ENCODE measurements at regions not wholly inside any gene's neighbourhood (a gene's known extent, or its start where the extent isn't known, plus 50 kb on each side); places are given as distances from the start of the nearest gene placed in this dataset.

- TF ChIP-seq CTCF (IDR thresholded peaks at IDR 0.05; ENCODE audit: extremely low read depth in 1 of 2, insufficient read depth in 1 of 2, low read depth in 1 of 2, low read length in 2 of 2): no peak
- TF ChIP-seq POLR2A (IDR thresholded peaks at IDR 0.05; ENCODE audit: low read depth, low read length): no peak
- no peak for TF ChIP-seq MAX (IDR thresholded peaks at IDR 0.05; ENCODE audit: insufficient read depth, insufficient read length)
- no peak for TF ChIP-seq EZH2 (IDR thresholded peaks at IDR 0.05; ENCODE audit: borderline replicate concordance, low read depth, low read length, severe bottlenecking)
- no peak for TF ChIP-seq MYC (IDR thresholded peaks at IDR 0.05; ENCODE audit: low read depth, low read length)
- no peak for TF ChIP-seq JUN (IDR thresholded peaks at IDR 0.05; ENCODE audit: borderline replicate concordance, insufficient read depth, insufficient read length, low read depth)
- no peak for TF ChIP-seq POLR2AphosphoS5 (IDR thresholded peaks at IDR 0.05; ENCODE audit: insufficient read depth, low read depth, low read length)
Observed at GRCh38 chr22:22078329-22078728, 95.7 kb upstream of the TOP3B start.

All from endothelial cell of umbilical vein (primary cell).